Ovary (tissue), 7 donors: ENCODE measurements at regions not wholly inside any gene's neighbourhood (a gene's known extent, or its start where the extent isn't known, plus 50 kb on each side); places are given as distances from the start of the nearest gene placed in this dataset.

Source experiments
- DNase-seq, 5 donors: peaks; one replicate each; pipeline ENCODE4 v3.0.0-alpha.2; 2019 to 2020
- H3K27ac ChIP-seq, 2 donors: fragments of 200-600 bp; one replicate each; pipeline versions ENCODE4 v1.5.1 to v1.8.0; 2019 to 2022
- H3K27me3 ChIP-seq: fragments of 200-600 bp; one replicate; pipeline ENCODE4 v1.8.0; 2022
- H3K36me3 ChIP-seq: fragments of 200-600 bp; sonication (generic); one replicate; pipeline ENCODE4 v1.5.1; 2019
- H3K4me1 ChIP-seq: one replicate; pipeline ENCODE4 v1.8.1; 2013; ENCODE audit warnings: mild to moderate bottlenecking, moderate library complexity; ENCODE audit not compliant: insufficient read depth
- H3K4me3 ChIP-seq: fragments of 200-600 bp; sonication (generic); one replicate; pipeline ENCODE4 v1.5.1; 2017
- H3K9me3 ChIP-seq, 2 donors: fragments of 200-600 bp in 1 of 2; sonication (generic) in 1 of 2; one replicate each; pipeline versions ENCODE4 v1.5.1 to v1.8.1; 2013 to 2019; ENCODE audit warnings: mild to moderate bottlenecking in 1 of 2, moderate library complexity in 1 of 2
- CTCF ChIP-seq, 3 donors: fragments of 450-650 bp in 2 of 3; fragments of 200-600 bp in 1 of 3; IDR thresholded peaks; one replicate each; pipeline versions ENCODE4 v1.5.1 to v1.8.0; 2016 to 2022; ENCODE audit warnings: antibody characterized with exemption in 3 of 3, mild to moderate bottlenecking in 1 of 3
- EP300 ChIP-seq: sonication (generic); formaldehyde crosslinking; IDR thresholded peaks from one replicate; pipeline ENCODE4 v1.6.1; 2017; ENCODE audit warnings: antibody characterized with exemption
- POLR2A ChIP-seq: fragments of 450-650 bp; IDR thresholded peaks from one replicate; pipeline ENCODE4 v1.6.1; 2017; ENCODE audit warnings: antibody characterized with exemption, mild to moderate bottlenecking, moderate library complexity
- WGBS, 3 donors: extraction: QIAGEN DNeasy Blood & Tissue Kit in 1 of 3; methylation state at CpG; one replicate each; pipeline versions ENCODE4 v1.1.5 to v1.1.7; 2013 to 2017; 5-methylcytosine and 5-hydroxymethylcytosine counted together
- intact Hi-C, 4 donors: fragments of 100-400 bp; cut with DNase I; formaldehyde crosslinking; loops; one replicate each; pipeline versions ENCODE4 v1.11.0 to v1.15.1; 2022 to 2023
- donor health status: DM: no; HTN: no; CAD: no; lungs with moderate emphysema.
- donor health status: DM: no; HTN: no; CAD: no.
- donor health status: Bipolar disorder and iron deficiency.
- donor health status: DM: no; HTN: no; CAD: no.
- donor health status: DM: yes; HTN: yes; CAD: no.

GRCh38 chr6:3566812-3567211 is 110.0 kb upstream of the SLC22A23 start:
- no peak overlapping the region for H3K4me3 ChIP-seq
- H3K36me3 ChIP-seq = no peaks in the 10 kb centered on the region
- no peaks in the 10 kb centered on the region for H3K27me3 ChIP-seq
- no peak overlapping the region for H3K27ac ChIP-seq
- H3K9me3 ChIP-seq = no peaks in the 10 kb centered on the region
- DNase-seq = no peak
- intact Hi-C loops = no loop called here
- H3K4me1 ChIP-seq = no peaks in the 10 kb centered on the region
- 82 to 89% (median 85%) methylated on average over 8 of the region's 8 CpGs for WGBS, 3 donors
- TF ChIP-seq EP300 (no peak), CTCF (IDR thresholded peaks at IDR 0.05) (no peak), POLR2A (no peak)

GRCh38 chr6:3565291-3565690 is 108.4 kb upstream of the SLC22A23 start:
- Histone ChIP-seq H3K9me3 (no peaks in the 10 kb centered on the region), H3K36me3 (no peaks in the 10 kb centered on the region), H3K4me3 (no peak overlapping the region), H3K27ac (no peak overlapping the region), H3K27me3 (no peaks in the 10 kb centered on the region), H3K4me1 (no peaks in the 10 kb centered on the region)
- no peak for DNase-seq
- intact Hi-C loops = no loop called here
- no peak for TF ChIP-seq POLR2A
- no peak for TF ChIP-seq CTCF (IDR thresholded peaks at IDR 0.05)
- TF ChIP-seq EP300 = no peak
- WGBS, 3 donors = 79 to 96% (median 91%) methylated on average over 3 of the region's 3 CpGs

- DNase-seq = no peak
- Histone ChIP-seq H3K4me1 (no peaks in the 10 kb centered on the region), H3K27me3 (no peaks in the 10 kb centered on the region), H3K4me3 (no peak overlapping the region), H3K27ac (no peak overlapping the region), H3K36me3 (no peaks in the 10 kb centered on the region), H3K9me3 (no peaks in the 10 kb centered on the region)
- intact Hi-C loops = no loop called here
- TF ChIP-seq POLR2A (no peak), EP300 (no peak), CTCF (IDR thresholded peaks at IDR 0.05) (no peak)
- WGBS, 3 donors = 13 to 34% (median 20%) methylated on average over 1 of the region's 1 CpG
Observed at GRCh38 chr6:3561725-3562124, 104.9 kb upstream of the SLC22A23 start.

GRCh38 chr6:3560211-3560610 is 103.4 kb upstream of the SLC22A23 start:
- Histone ChIP-seq H3K27me3 (no peaks in the 10 kb centered on the region), H3K9me3 (no peaks in the 10 kb centered on the region), H3K27ac (no peak overlapping the region), H3K4me1 (no peaks in the 10 kb centered on the region), H3K4me3 (no peak overlapping the region), H3K36me3 (no peaks in the 10 kb centered on the region)
- WGBS, 3 donors = 87 to 100% (median 95%) methylated on average over 1 of the region's 1 CpG
- TF ChIP-seq POLR2A = no peak
- TF ChIP-seq CTCF (IDR thresholded peaks at IDR 0.05) = no peak
- TF ChIP-seq EP300 = no peak
- intact Hi-C loops = no loop called here
- no peak for DNase-seq

GRCh38 chr6:3559561-3559960 is 102.7 kb upstream of the SLC22A23 start:
- TF ChIP-seq CTCF (IDR thresholded peaks at IDR 0.05) = no peak
- no peak for TF ChIP-seq POLR2A
- no peak for TF ChIP-seq EP300
- Histone ChIP-seq H3K36me3 (no peaks in the 10 kb centered on the region), H3K27ac (no peak overlapping the region), H3K4me1 (no peaks in the 10 kb centered on the region), H3K9me3 (no peaks in the 10 kb centered on the region), H3K4me3 (no peak overlapping the region), H3K27me3 (no peaks in the 10 kb centered on the region)
- DNase-seq = no peak
- intact Hi-C loops = no loop called here
- WGBS, 3 donors = 50 to 63% (median 54%) methylated on average over 3 of the region's 3 CpGs
